HEK293 (cell line): ENCODE measurements at regions not wholly inside any gene's neighbourhood (a gene's known extent, or its start where the extent isn't known, plus 50 kb on each side); places are given as distances from the start of the nearest gene placed in this dataset.

ENCODE experiments used
- CTCF ChIA-PET: fragments of 350-600 bp; formaldehyde crosslinking; extraction: SDS; loops from one replicate; lab custom pipeline; 2021; ENCODE audit warnings: antibody characterized with exemption; lab: Yijun Ruan, JAX
- POLR2A ChIA-PET: fragments of 300-600 bp; formaldehyde crosslinking; extraction: SDS; loops from one replicate; lab custom pipeline; 2020; ENCODE audit warnings: antibody characterized with exemption, inconsistent platforms; lab: Yijun Ruan, JAX
- H3K27ac ChIP-seq: fragments of 200-500 bp; sonication (Bioruptor generic); 2 replicates; pipeline ENCODE4 v1.5.1; 2014; ENCODE audit warnings: low read depth, low read length, control low read depth, inconsistent platforms; ENCODE audit errors: extremely low read depth
- H3K36me3 ChIP-seq, 2 experiments: fragments of 200-500 bp in 1 of 2; sonication (Bioruptor generic) in 1 of 2; 1 replicate in 1 of 2; 2 replicates in 1 of 2; pipeline ENCODE4 v1.5.1; 2014 to 2017; ENCODE audit warnings: inconsistent platforms in 2 of 2, low read length in 2 of 2; ENCODE audit not compliant: control insufficient read depth in 2 of 2, insufficient read depth in 1 of 2
- H3K4me1 ChIP-seq: fragments of 200-500 bp; sonication (Bioruptor generic); 2 replicates; pipeline ENCODE4 v1.5.1; 2014; ENCODE audit warnings: mild to moderate bottlenecking, low read length, inconsistent platforms; ENCODE audit not compliant: control insufficient read depth, insufficient read depth
- H3K4me3 ChIP-seq: 2 replicates; pipeline ENCODE4 v1.5.1; 2011; ENCODE audit warnings: low read depth, mild to moderate bottlenecking, control low read depth, low read length, moderate library complexity
- H3K9me3 ChIP-seq: fragments of 200-500 bp; sonication (Bioruptor generic); 2 replicates; pipeline ENCODE4 v1.5.1; 2014; ENCODE audit warnings: low read depth, low read length, inconsistent platforms; ENCODE audit not compliant: control insufficient read depth, insufficient read depth
- HIC1 ChIP-seq: fragments of 450-650 bp; formaldehyde crosslinking; IDR thresholded peaks from 2 replicates; pipeline ENCODE4 v1.5.1; 2016; ENCODE audit warnings: missing biosample characterization, missing genetic modification characterization
- RBAK ChIP-seq: fragments of 450-650 bp; formaldehyde crosslinking; IDR thresholded peaks from 2 replicates; pipeline ENCODE4 v1.5.1; 2016; ENCODE audit warnings: missing biosample characterization, missing genetic modification characterization
- SP7 ChIP-seq: fragments of 450-650 bp; formaldehyde crosslinking; IDR thresholded peaks from 2 replicates; pipeline ENCODE4 v1.5.1; 2016; ENCODE audit warnings: missing biosample characterization, missing genetic modification characterization
- TRIM28 ChIP-seq: IDR thresholded peaks from 2 replicates; pipeline ENCODE4 v1.6.1; 2011; ENCODE audit warnings: low read length, control low read depth, borderline replicate concordance
- ZBTB1 ChIP-seq: fragments of 450-650 bp; formaldehyde crosslinking; IDR thresholded peaks from 2 replicates; pipeline ENCODE4 v1.5.1; 2016; ENCODE audit warnings: missing biosample characterization, missing genetic modification characterization
- ZBTB10 ChIP-seq: fragments of 450-650 bp; formaldehyde crosslinking; IDR thresholded peaks from 2 replicates; pipeline ENCODE4 v1.5.1; 2016; ENCODE audit warnings: missing biosample characterization, missing genetic modification characterization
- ZNF121 ChIP-seq: fragments of 450-650 bp; formaldehyde crosslinking; IDR thresholded peaks from 2 replicates; pipeline ENCODE4 v1.5.1; 2016; ENCODE audit warnings: missing biosample characterization, missing genetic modification characterization
- ZNF239 ChIP-seq: fragments of 450-650 bp; formaldehyde crosslinking; IDR thresholded peaks from 2 replicates; pipeline ENCODE4 v1.5.1; 2016; ENCODE audit warnings: missing biosample characterization, missing genetic modification characterization
- ZNF292 ChIP-seq: fragments of 450-650 bp; formaldehyde crosslinking; IDR thresholded peaks from 2 replicates; pipeline ENCODE4 v1.5.1; 2016; ENCODE audit warnings: low read depth, missing biosample characterization, missing genetic modification characterization, borderline replicate concordance
- ZNF391 ChIP-seq: fragments of 450-650 bp; formaldehyde crosslinking; IDR thresholded peaks from 2 replicates; pipeline ENCODE4 v1.5.1; 2016; ENCODE audit warnings: low read depth, missing biosample characterization, missing genetic modification characterization, borderline replicate concordance
- ZNF423 ChIP-seq: fragments of 450-650 bp; formaldehyde crosslinking; IDR thresholded peaks from 2 replicates; pipeline ENCODE4 v1.5.1; 2016; ENCODE audit warnings: missing biosample characterization, missing genetic modification characterization
- ZNF501 ChIP-seq: fragments of 450-650 bp; formaldehyde crosslinking; IDR thresholded peaks from 2 replicates; pipeline ENCODE4 v1.5.1; 2016; ENCODE audit warnings: missing biosample characterization, missing genetic modification characterization
- ZNF600 ChIP-seq: fragments of 450-650 bp; formaldehyde crosslinking; IDR thresholded peaks from 2 replicates; pipeline ENCODE4 v1.5.1; 2016; ENCODE audit warnings: missing biosample characterization, missing genetic modification characterization
- ZNF623 ChIP-seq: fragments of 450-650 bp; formaldehyde crosslinking; IDR thresholded peaks from 2 replicates; pipeline ENCODE4 v1.5.1; 2016; ENCODE audit warnings: missing biosample characterization, missing genetic modification characterization
- ZNF654 ChIP-seq: fragments of 450-650 bp; formaldehyde crosslinking; IDR thresholded peaks from 2 replicates; pipeline ENCODE4 v1.5.1; 2016; ENCODE audit warnings: low read depth, missing biosample characterization, missing genetic modification characterization
- ZSCAN30 ChIP-seq: fragments of 450-650 bp; IDR thresholded peaks from 2 replicates; pipeline ENCODE4 v1.5.1; 2018; ENCODE audit warnings: missing biosample characterization, mild to moderate bottlenecking, missing genetic modification characterization, moderate library complexity

- POLR2A ChIA-PET, result no interaction called here
- TF ChIP-seq ZNF292 (tag by site-specific recombination), result no peak
- TF ChIP-seq HIC1, result no peak
- TF ChIP-seq ZNF600, result no peak
- no peak for TF ChIP-seq ZNF623
- Histone ChIP-seq H3K4me1 (no peaks in the 10 kb centered on the region), H3K36me3 (no peaks in the 10 kb centered on the region), H3K4me3 (no peak overlapping the region), H3K9me3 (no peaks in the 10 kb centered on the region), H3K27ac (no peak overlapping the region)
- CTCF ChIA-PET, result no interaction called here
Measured at GRCh38 chr14:45467023-45467422, 214.0 kb upstream of the MIS18BP1 start.

- Histone ChIP-seq H3K27ac (no peak overlapping the region), H3K9me3 (no peaks in the 10 kb centered on the region), H3K4me1 (no peaks in the 10 kb centered on the region)
- no peak for TF ChIP-seq TRIM28
- no peak for TF ChIP-seq ZNF121 (tag by site-specific recombination)
- TF ChIP-seq, all 188 proteins: peak for 0
- no peaks in the 10 kb centered on the region for H3K36me3 ChIP-seq
- CTCF ChIA-PET, result no interaction called here
- no peak overlapping the region for H3K4me3 ChIP-seq
- POLR2A ChIA-PET, result no interaction called here
Measured at GRCh38 chr14:45434221-45434620, 181.2 kb upstream of the MIS18BP1 start.

- TF ChIP-seq ZNF423 (tag by site-specific recombination) (no peak), ZBTB10 (no peak), ZNF654 (tag by site-specific recombination) (peak; percentile 53; the same call in 1 of the 2 replicates)
- Histone ChIP-seq H3K4me1 (no peaks in the 10 kb centered on the region), H3K4me3 (no peak overlapping the region), H3K36me3 (no peaks in the 10 kb centered on the region), H3K27ac (no peak overlapping the region), H3K9me3 (no peaks in the 10 kb centered on the region)
- POLR2A ChIA-PET, result no interaction called here
- CTCF ChIA-PET, result interaction anchor here (0.6 to 2.7 kb wide), 14 partner anchors 9 to 1200 kb away, joined by 3 to 20 read pairs (median 3); no protein-coding TSS in a partner anchor
Measured at GRCh38 chr14:45426685-45427282, 173.8 kb upstream of the MIS18BP1 start.

- H3K4me3 ChIP-seq, result no peak overlapping the region
- CTCF ChIA-PET, result interaction anchor here (0.6 kb wide), 1 partner anchor 21 kb away, joined by 3 read pairs; no protein-coding TSS in a partner anchor
- TF ChIP-seq RBAK (tag by site-specific recombination) (no peak), ZNF501 (tag by site-specific recombination) (no peak), ZBTB1 (tag by site-specific recombination) (no peak), SP7 (tag by site-specific recombination) (no peak), ZNF391 (tag by site-specific recombination) (no peak), HIC1 (no peak), ZNF239 (no peak), ZSCAN30 (tag by site-specific recombination) (no peak)
- TF ChIP-seq, all 188 proteins: peak for 0
- no peaks in the 10 kb centered on the region for H3K36me3 ChIP-seq
- no peaks in the 10 kb centered on the region for H3K4me1 ChIP-seq
- H3K9me3 ChIP-seq, result no peaks in the 10 kb centered on the region
- POLR2A ChIA-PET, result no interaction called here
- H3K27ac ChIP-seq, result no peak overlapping the region
Measured at GRCh38 chr14:45406942-45407341, 153.9 kb upstream of the MIS18BP1 start.
